ENCODE measurements at regions not wholly inside any gene's neighbourhood (a gene's known extent, or its start where the extent isn't known, plus 50 kb on each side); places are given as distances from the start of the nearest gene placed in this dataset.

DNA sequence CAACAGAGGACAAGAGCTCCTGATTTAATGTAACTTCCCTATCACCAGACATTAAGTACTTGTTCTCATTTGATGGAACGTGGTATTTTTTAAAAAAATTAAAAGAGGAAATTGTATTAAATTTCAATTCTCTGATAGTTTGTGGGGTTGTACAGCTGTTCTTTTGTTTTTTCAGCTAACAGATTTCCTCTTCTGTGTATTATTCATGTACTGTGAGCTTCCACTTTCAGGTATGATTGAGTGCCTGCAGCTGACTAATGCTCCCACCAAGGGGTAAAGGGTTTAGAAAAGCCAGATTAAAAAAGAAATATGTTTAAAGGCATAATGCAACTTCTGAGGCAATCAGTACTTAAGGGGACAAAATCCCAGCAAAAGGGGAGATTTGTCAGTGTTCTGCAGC, 117.7 kb upstream of the ACTBL2 start:
- intact Hi-C loops (cut with micrococcal nuclease), result no loop called here
- H3K27me3 Mint-ChIP-seq, result peaks cover 7 to 15% of the 10 kb centered on the region in 2 donors
- no peak overlapping the region for H3K27ac ChIP-seq (ENCODE audit: low read depth, low read length)
- H3K9me3 Mint-ChIP-seq, result peaks cover 0 to 2% (median 0%) of the 10 kb centered on the region in 8 donors
- H3K27ac Mint-ChIP-seq, result no peak overlapping the region
- no peaks in the 10 kb centered on the region for H3K9me3 ChIP-seq (ENCODE audit: control insufficient read depth in 1 of 2, low read length in 2 of 2)
- CTCF ChIA-PET (ENCODE audit: partially characterized antibody), result no interaction called here
- no peaks in the 10 kb centered on the region for H3K36me3 Mint-ChIP-seq
- no peak overlapping the region for H3K4me3 ChIP-seq (ENCODE audit: low read length in 2 of 2)
- POLR2A ChIA-PET (ENCODE audit: partially characterized antibody), result no interaction called here
- no peaks in the 10 kb centered on the region for H3K27me3 ChIP-seq (ENCODE audit: insufficient read depth, low read length)
- H3K4me1 ChIP-seq (ENCODE audit: insufficient read depth, low read length), result no peaks in the 10 kb centered on the region
- no peaks in the 10 kb centered on the region for H3K4me1 Mint-ChIP-seq
- no peak for DNase-seq
- no peak overlapping the region for H3K4me3 Mint-ChIP-seq
- no peaks in the 10 kb centered on the region for H3K36me3 ChIP-seq (ENCODE audit: insufficient read depth, low read length)

- POLR2A ChIA-PET (ENCODE audit: partially characterized antibody), result no interaction called here
- Histone ChIP-seq H3K4me1 (ENCODE audit: insufficient read depth, low read length) (no peaks in the 10 kb centered on the region), H3K27me3 (ENCODE audit: insufficient read depth, low read length) (no peaks in the 10 kb centered on the region), H3K4me3 (ENCODE audit: low read length in 2 of 2) (no peak overlapping the region), H3K27ac (ENCODE audit: low read depth, low read length) (no peak overlapping the region), H3K9me3 (ENCODE audit: control insufficient read depth in 1 of 2, low read length in 2 of 2) (no peaks in the 10 kb centered on the region), H3K36me3 (ENCODE audit: insufficient read depth, low read length) (no peaks in the 10 kb centered on the region)
- Mint-ChIP-seq H3K4me3 (no peak overlapping the region), H3K27ac (no peak overlapping the region), H3K9me3 (no peaks in the 10 kb centered on the region), H3K36me3 (no peaks in the 10 kb centered on the region), H3K4me1 (no peaks in the 10 kb centered on the region), H3K27me3 (peaks cover 5 to 11% of the 10 kb centered on the region in 2 donors)
- intact Hi-C loops (cut with micrococcal nuclease), result no loop called here
- CTCF ChIA-PET (ENCODE audit: partially characterized antibody), result no interaction called here
- DNase-seq, result no peak
These were observed 116.1 kb upstream of the ACTBL2 start for GRCh38 chr5:57598756-57599155.

- Mint-ChIP-seq H3K4me1 (no peaks in the 10 kb centered on the region), H3K36me3 (no peaks in the 10 kb centered on the region), H3K9me3 (no peaks in the 10 kb centered on the region), H3K4me3 (no peak overlapping the region), H3K27ac (no peak overlapping the region), H3K27me3 (peaks cover 5 to 9% of the 10 kb centered on the region in 2 donors)
- Histone ChIP-seq H3K27me3 (ENCODE audit: insufficient read depth, low read length) (no peaks in the 10 kb centered on the region), H3K4me3 (ENCODE audit: low read length in 2 of 2) (no peak overlapping the region), H3K4me1 (ENCODE audit: insufficient read depth, low read length) (no peaks in the 10 kb centered on the region), H3K36me3 (ENCODE audit: insufficient read depth, low read length) (no peaks in the 10 kb centered on the region), H3K27ac (ENCODE audit: low read depth, low read length) (no peak overlapping the region), H3K9me3 (ENCODE audit: control insufficient read depth in 1 of 2, low read length in 2 of 2) (no peaks in the 10 kb centered on the region)
- intact Hi-C loops (cut with micrococcal nuclease), result no loop called here
- ChIA-PET CTCF (ENCODE audit: partially characterized antibody) (no interaction called here), POLR2A (ENCODE audit: partially characterized antibody) (no interaction called here)
- no peak for DNase-seq
These were observed 115.5 kb upstream of the ACTBL2 start for GRCh38 chr5:57598097-57598496.

GRCh38 chr5:57595523-57595991, 112.9 kb upstream of the ACTBL2 start:
- no peaks in the 10 kb centered on the region for H3K27me3 ChIP-seq (ENCODE audit: insufficient read depth, low read length)
- Mint-ChIP-seq H3K9me3 (no peaks in the 10 kb centered on the region), H3K27me3 (peaks cover 4 to 7% of the 10 kb centered on the region in 2 donors), H3K36me3 (no peaks in the 10 kb centered on the region), H3K27ac (no peak overlapping the region), H3K4me1 (no peaks in the 10 kb centered on the region), H3K4me3 (no peak overlapping the region)
- no peak for DNase-seq
- no peaks in the 10 kb centered on the region for H3K9me3 ChIP-seq (ENCODE audit: control insufficient read depth in 1 of 2, low read length in 2 of 2)
- intact Hi-C loops (cut with micrococcal nuclease), result no loop called here
- CTCF ChIA-PET (ENCODE audit: partially characterized antibody), result no interaction called here
- H3K27ac ChIP-seq (ENCODE audit: low read depth, low read length), result no peak overlapping the region
- H3K36me3 ChIP-seq (ENCODE audit: insufficient read depth, low read length), result no peaks in the 10 kb centered on the region
- H3K4me1 ChIP-seq (ENCODE audit: insufficient read depth, low read length), result no peaks in the 10 kb centered on the region
- H3K4me3 ChIP-seq (ENCODE audit: low read length in 2 of 2), result no peak overlapping the region
- POLR2A ChIA-PET (ENCODE audit: partially characterized antibody), result no interaction called here

GRCh38 chr5:57594436-57594835, 111.8 kb upstream of the ACTBL2 start:
- DNase-seq, result no peak
- Mint-ChIP-seq H3K27ac (no peak overlapping the region), H3K9me3 (no peaks in the 10 kb centered on the region), H3K27me3 (peaks cover 2 to 7% of the 10 kb centered on the region in 2 donors), H3K4me1 (no peaks in the 10 kb centered on the region), H3K4me3 (no peak overlapping the region), H3K36me3 (no peaks in the 10 kb centered on the region)
- ChIA-PET CTCF (ENCODE audit: partially characterized antibody) (no interaction called here), POLR2A (ENCODE audit: partially characterized antibody) (no interaction called here)
- intact Hi-C loops (cut with micrococcal nuclease), result no loop called here
- Histone ChIP-seq H3K9me3 (ENCODE audit: control insufficient read depth in 1 of 2, low read length in 2 of 2) (no peaks in the 10 kb centered on the region), H3K27me3 (ENCODE audit: insufficient read depth, low read length) (no peaks in the 10 kb centered on the region), H3K27ac (ENCODE audit: low read depth, low read length) (no peak overlapping the region), H3K4me3 (ENCODE audit: low read length in 2 of 2) (no peak overlapping the region), H3K4me1 (ENCODE audit: insufficient read depth, low read length) (no peaks in the 10 kb centered on the region), H3K36me3 (ENCODE audit: insufficient read depth, low read length) (no peaks in the 10 kb centered on the region)

- Mint-ChIP-seq H3K36me3 (no peaks in the 10 kb centered on the region), H3K4me3 (no peak overlapping the region), H3K9me3 (peaks cover 0 to 4% (median 0%) of the 10 kb centered on the region in 8 donors), H3K4me1 (no peaks in the 10 kb centered on the region), H3K27me3 (peaks cover 4 to 8% of the 10 kb centered on the region in 2 donors), H3K27ac (no peak overlapping the region)
- no peak overlapping the region for H3K27ac ChIP-seq (ENCODE audit: low read depth, low read length)
- no peaks in the 10 kb centered on the region for H3K4me1 ChIP-seq (ENCODE audit: insufficient read depth, low read length)
- no peaks in the 10 kb centered on the region for H3K27me3 ChIP-seq (ENCODE audit: insufficient read depth, low read length)
- ChIA-PET CTCF (ENCODE audit: partially characterized antibody) (no interaction called here), POLR2A (ENCODE audit: partially characterized antibody) (no interaction called here)
- DNase-seq, result no peak
- intact Hi-C loops (cut with micrococcal nuclease), result no loop called here
- H3K9me3 ChIP-seq (ENCODE audit: control insufficient read depth in 1 of 2, low read length in 2 of 2), result no peaks in the 10 kb centered on the region
- no peak overlapping the region for H3K4me3 ChIP-seq (ENCODE audit: low read length in 2 of 2)
- no peaks in the 10 kb centered on the region for H3K36me3 ChIP-seq (ENCODE audit: insufficient read depth, low read length)
These were observed 109.6 kb upstream of the ACTBL2 start for GRCh38 chr5:57592236-57592635.

GRCh38 chr5:57586649-57587048, 104.0 kb upstream of the ACTBL2 start:
- Mint-ChIP-seq H3K9me3 (peaks cover 0 to 7% (median 3%) of the 10 kb centered on the region in 8 donors), H3K4me1 (no peaks in the 10 kb centered on the region), H3K4me3 (no peak overlapping the region), H3K27me3 (peaks cover 4 to 15% of the 10 kb centered on the region in 2 donors), H3K27ac (no peak overlapping the region), H3K36me3 (peaks cover 0 to 3% of the 10 kb centered on the region in 2 donors)
- no peaks in the 10 kb centered on the region for H3K27me3 ChIP-seq (ENCODE audit: insufficient read depth, low read length)
- H3K4me1 ChIP-seq (ENCODE audit: insufficient read depth, low read length), result no peaks in the 10 kb centered on the region
- no peaks in the 10 kb centered on the region for H3K36me3 ChIP-seq (ENCODE audit: insufficient read depth, low read length)
- no peak overlapping the region for H3K27ac ChIP-seq (ENCODE audit: low read depth, low read length)
- intact Hi-C loops (cut with micrococcal nuclease), result no loop called here
- CTCF ChIA-PET (ENCODE audit: partially characterized antibody), result no interaction called here
- H3K4me3 ChIP-seq (ENCODE audit: low read length in 2 of 2), result no peak overlapping the region
- no peak for DNase-seq
- H3K9me3 ChIP-seq (ENCODE audit: control insufficient read depth in 1 of 2, low read length in 2 of 2), result no peaks in the 10 kb centered on the region
- POLR2A ChIA-PET (ENCODE audit: partially characterized antibody), result no interaction called here

DNA sequence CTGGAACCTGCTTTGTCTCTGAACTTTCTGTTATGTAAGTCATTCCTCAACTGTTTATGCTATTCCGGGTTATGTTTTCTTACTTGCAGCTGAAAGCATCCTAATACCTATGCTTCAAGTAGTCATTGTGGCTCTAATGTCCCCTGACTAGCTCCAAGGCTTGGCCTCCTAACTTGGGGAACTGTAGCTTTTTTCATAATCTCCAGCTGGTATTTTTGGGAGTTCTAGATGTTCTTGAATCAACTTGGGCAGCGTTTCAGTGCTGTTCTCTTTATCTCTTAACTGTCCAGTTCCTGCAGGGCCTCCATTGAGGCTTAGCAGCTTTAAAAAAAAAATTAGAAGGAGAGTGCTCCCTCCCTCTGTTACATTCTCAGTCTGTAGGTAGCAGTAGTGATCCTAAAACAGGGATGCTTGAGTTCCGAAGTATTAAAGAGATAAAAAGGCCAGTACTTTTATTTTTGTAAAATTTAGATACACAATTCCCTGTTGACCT, 100.0 kb upstream of the ACTBL2 start:
- Histone ChIP-seq H3K9me3 (ENCODE audit: control insufficient read depth in 1 of 2, low read length in 2 of 2) (no peaks in the 10 kb centered on the region), H3K4me3 (ENCODE audit: low read length in 2 of 2) (no peak overlapping the region), H3K27ac (ENCODE audit: low read depth, low read length) (no peak overlapping the region), H3K27me3 (ENCODE audit: insufficient read depth, low read length) (no peaks in the 10 kb centered on the region), H3K4me1 (ENCODE audit: insufficient read depth, low read length) (no peaks in the 10 kb centered on the region), H3K36me3 (ENCODE audit: insufficient read depth, low read length) (no peaks in the 10 kb centered on the region)
- no peak overlapping the region for H3K4me3 Mint-ChIP-seq
- H3K27me3 Mint-ChIP-seq, result peaks cover 7 to 10% of the 10 kb centered on the region in 2 donors
- H3K9me3 Mint-ChIP-seq, result peaks cover 2 to 14% (median 8%) of the 10 kb centered on the region in 8 donors
- H3K27ac Mint-ChIP-seq, result no peak overlapping the region
- intact Hi-C loops (cut with micrococcal nuclease), result no loop called here
- DNase-seq, result no peak
- no peaks in the 10 kb centered on the region for H3K4me1 Mint-ChIP-seq
- ChIA-PET CTCF (ENCODE audit: partially characterized antibody) (interaction anchor here (0.9 kb wide), 1 partner anchor 11 kb away, joined by 4 read pairs; no protein-coding TSS in a partner anchor), POLR2A (ENCODE audit: partially characterized antibody) (no interaction called here)
- H3K36me3 Mint-ChIP-seq, result peaks cover 0 to 3% of the 10 kb centered on the region in 2 donors

Data from CD4-positive, alpha-beta memory T cell (primary cell).